Lower leg skin (tissue), 3 donors: ENCODE measurements at regions not wholly inside any gene's neighbourhood (a gene's known extent, or its start where the extent isn't known, plus 50 kb on each side); places are given as distances from the start of the nearest gene placed in this dataset.

Experiments used
- POLR2A ChIP-seq, 2 donors: fragments of 450-650 bp; IDR thresholded peaks; one replicate each; pipeline ENCODE4 v1.6.1; 2016 to 2017; ENCODE audit warnings: antibody characterized with exemption in 2 of 2, mild to moderate bottlenecking in 1 of 2, moderate library complexity in 1 of 2
- TF ChIP-seq, protein P1 (sequence below), 3 donors: fragments of 450-650 bp; IDR thresholded peaks; one replicate each; pipeline ENCODE4 v1.5.1; 2016; ENCODE audit warnings: antibody characterized with exemption in 3 of 3, mild to moderate bottlenecking in 3 of 3, moderate library complexity in 2 of 3

DNA sequence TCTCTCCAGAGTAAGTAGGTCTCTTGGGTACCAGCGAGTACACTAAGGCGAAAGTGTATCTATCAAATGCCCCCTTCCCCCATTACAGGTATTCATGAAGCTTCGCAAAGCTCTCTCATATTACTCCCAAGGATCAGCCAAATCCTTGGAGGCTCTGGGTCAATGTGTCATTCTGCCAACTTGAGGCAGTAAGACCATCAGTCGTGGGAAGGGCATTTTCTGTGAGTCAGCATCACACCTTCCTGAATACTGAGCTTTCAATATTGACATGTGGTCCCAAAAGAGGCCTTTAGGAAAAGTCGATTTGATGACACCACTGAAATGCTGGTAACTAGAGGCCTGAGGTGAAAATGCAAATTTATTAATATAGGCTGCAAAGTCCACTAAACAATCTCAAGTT lies 323.9 kb downstream of the LRIG3 start:
- no peak for TF ChIP-seq POLR2A (IDR thresholded peaks at IDR 0.05)
- TF ChIP-seq, protein P1, sequence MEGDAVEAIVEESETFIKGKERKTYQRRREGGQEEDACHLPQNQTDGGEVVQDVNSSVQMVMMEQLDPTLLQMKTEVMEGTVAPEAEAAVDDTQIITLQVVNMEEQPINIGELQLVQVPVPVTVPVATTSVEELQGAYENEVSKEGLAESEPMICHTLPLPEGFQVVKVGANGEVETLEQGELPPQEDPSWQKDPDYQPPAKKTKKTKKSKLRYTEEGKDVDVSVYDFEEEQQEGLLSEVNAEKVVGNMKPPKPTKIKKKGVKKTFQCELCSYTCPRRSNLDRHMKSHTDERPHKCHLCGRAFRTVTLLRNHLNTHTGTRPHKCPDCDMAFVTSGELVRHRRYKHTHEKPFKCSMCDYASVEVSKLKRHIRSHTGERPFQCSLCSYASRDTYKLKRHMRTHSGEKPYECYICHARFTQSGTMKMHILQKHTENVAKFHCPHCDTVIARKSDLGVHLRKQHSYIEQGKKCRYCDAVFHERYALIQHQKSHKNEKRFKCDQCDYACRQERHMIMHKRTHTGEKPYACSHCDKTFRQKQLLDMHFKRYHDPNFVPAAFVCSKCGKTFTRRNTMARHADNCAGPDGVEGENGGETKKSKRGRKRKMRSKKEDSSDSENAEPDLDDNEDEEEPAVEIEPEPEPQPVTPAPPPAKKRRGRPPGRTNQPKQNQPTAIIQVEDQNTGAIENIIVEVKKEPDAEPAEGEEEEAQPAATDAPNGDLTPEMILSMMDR (IDR thresholded peaks at IDR 0.05) = no peak
